ENCODE measurements at regions not wholly inside any gene's neighbourhood (a gene's known extent, or its start where the extent isn't known, plus 50 kb on each side); places are given as distances from the start of the nearest gene placed in this dataset.
"Not testable (repeated sequence)": the region's sequence is repeated elsewhere in the genome, so short reads cannot be mapped to it uniquely, and the experiment has no call there.

- no peaks in the 10 kb centered on the region for H3K36me3 ChIP-seq (replicated peaks; ENCODE audit: low read depth, low read length)
- H3K9ac ChIP-seq (ENCODE audit: low read length), result no peak overlapping the region
- no peaks in the 10 kb centered on the region for H4K20me1 ChIP-seq (ENCODE audit: insufficient read depth, low read length)
- no peaks in the 10 kb centered on the region for H3K79me2 ChIP-seq (ENCODE audit: low read length)
- peaks cover 8% of the 10 kb centered on the region for H3K4me1 ChIP-seq (ENCODE audit: low read length)
- H3K27ac ChIP-seq (ENCODE audit: low read length), result no peak overlapping the region
- no peak overlapping the region for H2AFZ ChIP-seq (ENCODE audit: low read depth, low read length)
- no peaks in the 10 kb centered on the region for H3K27me3 ChIP-seq (ENCODE audit: low read depth, low read length)
- no peak overlapping the region for H3K4me2 ChIP-seq (ENCODE audit: low read length)
- H3K9me3 ChIP-seq (ENCODE audit: insufficient read depth, low read length), result no peaks in the 10 kb centered on the region
- TF ChIP-seq EZH2phosphoT487 (IDR thresholded peaks at IDR 0.05; ENCODE audit: low read depth), result no peak
- no peak for TF ChIP-seq CTCF (IDR thresholded peaks at IDR 0.05; ENCODE audit: low read depth, low read length)
- H3K4me3 ChIP-seq (ENCODE audit: low read length), result no peak overlapping the region
Measured at GRCh38 chr1:168468042-168468809, 75.6 kb downstream of the XCL2 start.

- TF ChIP-seq EZH2phosphoT487 (IDR thresholded peaks at IDR 0.05; ENCODE audit: low read depth) (no peak), CTCF (IDR thresholded peaks at IDR 0.05; ENCODE audit: low read depth, low read length) (no peak)
- Histone ChIP-seq H2AFZ (ENCODE audit: low read depth, low read length) (no peak overlapping the region), H3K4me1 (ENCODE audit: low read length) (peaks cover 8% of the 10 kb centered on the region), H3K4me3 (ENCODE audit: low read length) (no peak overlapping the region), H3K4me2 (ENCODE audit: low read length) (no peak overlapping the region), H3K27ac (ENCODE audit: low read length) (no peak overlapping the region), H3K9ac (ENCODE audit: low read length) (no peak overlapping the region), H3K79me2 (ENCODE audit: low read length) (no peaks in the 10 kb centered on the region), H4K20me1 (ENCODE audit: insufficient read depth, low read length) (no peaks in the 10 kb centered on the region), H3K27me3 (ENCODE audit: low read depth, low read length) (no peaks in the 10 kb centered on the region), H3K9me3 (ENCODE audit: insufficient read depth, low read length) (no peaks in the 10 kb centered on the region), H3K36me3 (replicated peaks; ENCODE audit: low read depth, low read length) (no peaks in the 10 kb centered on the region)
Measured at GRCh38 chr1:168467452-168467851, 76.3 kb downstream of the XCL2 start.

GRCh38 chr1:168466714-168467131 is 77.1 kb downstream of the XCL2 start:
- Histone ChIP-seq H3K4me1 (ENCODE audit: low read length) (peaks cover 8% of the 10 kb centered on the region), H3K36me3 (replicated peaks; ENCODE audit: low read depth, low read length) (no peaks in the 10 kb centered on the region), H3K4me2 (ENCODE audit: low read length) (no peak overlapping the region), H2AFZ (ENCODE audit: low read depth, low read length) (no peak overlapping the region), H3K4me3 (ENCODE audit: low read length) (no peak overlapping the region), H3K79me2 (ENCODE audit: low read length) (no peaks in the 10 kb centered on the region), H4K20me1 (ENCODE audit: insufficient read depth, low read length) (no peaks in the 10 kb centered on the region), H3K27ac (ENCODE audit: low read length) (no peak overlapping the region), H3K27me3 (ENCODE audit: low read depth, low read length) (no peaks in the 10 kb centered on the region), H3K9ac (ENCODE audit: low read length) (no peak overlapping the region), H3K9me3 (ENCODE audit: insufficient read depth, low read length) (no peaks in the 10 kb centered on the region)
- TF ChIP-seq CTCF (IDR thresholded peaks at IDR 0.05; ENCODE audit: low read depth, low read length), result no peak
- no peak for TF ChIP-seq EZH2phosphoT487 (IDR thresholded peaks at IDR 0.05; ENCODE audit: low read depth)

GRCh38 chr1:168466092-168466713 is 77.6 kb downstream of the XCL2 start:
- H3K79me2 ChIP-seq (ENCODE audit: low read length), result no peaks in the 10 kb centered on the region
- H3K9ac ChIP-seq (ENCODE audit: low read length), result no peak overlapping the region
- no peaks in the 10 kb centered on the region for H3K9me3 ChIP-seq (ENCODE audit: insufficient read depth, low read length)
- no peak overlapping the region for H2AFZ ChIP-seq (ENCODE audit: low read depth, low read length)
- no peak overlapping the region for H3K4me3 ChIP-seq (ENCODE audit: low read length)
- H3K4me2 ChIP-seq (ENCODE audit: low read length), result no peak overlapping the region
- H3K4me1 ChIP-seq (ENCODE audit: low read length), result peaks cover 8% of the 10 kb centered on the region
- no peak overlapping the region for H3K27ac ChIP-seq (ENCODE audit: low read length)
- no peaks in the 10 kb centered on the region for H3K27me3 ChIP-seq (ENCODE audit: low read depth, low read length)
- no peaks in the 10 kb centered on the region for H4K20me1 ChIP-seq (ENCODE audit: insufficient read depth, low read length)
- TF ChIP-seq CTCF (IDR thresholded peaks at IDR 0.05; ENCODE audit: low read depth, low read length) (no peak), EZH2phosphoT487 (IDR thresholded peaks at IDR 0.05; ENCODE audit: low read depth) (no peak)
- no peaks in the 10 kb centered on the region for H3K36me3 ChIP-seq (replicated peaks; ENCODE audit: low read depth, low read length)

- H3K27ac ChIP-seq (ENCODE audit: low read length); H3K4me2 ChIP-seq (ENCODE audit: low read length); H2AFZ ChIP-seq (ENCODE audit: low read depth, low read length); H3K4me3 ChIP-seq (ENCODE audit: low read length); H3K9me3 ChIP-seq (ENCODE audit: insufficient read depth, low read length); H3K79me2 ChIP-seq (ENCODE audit: low read length); H4K20me1 ChIP-seq (ENCODE audit: insufficient read depth, low read length); H3K36me3 ChIP-seq (replicated peaks; ENCODE audit: low read depth, low read length); H3K4me1 ChIP-seq (ENCODE audit: low read length); H3K9ac ChIP-seq (ENCODE audit: low read length); H3K27me3 ChIP-seq (ENCODE audit: low read depth, low read length): not testable (repeated sequence)
Measured at GRCh38 chr1:168461108-168461507, 82.7 kb downstream of the XCL2 start.

GRCh38 chr1:168457296-168457695 is 86.5 kb downstream of the XCL2 start:
- not testable (repeated sequence) for H3K79me2 ChIP-seq (ENCODE audit: low read length); H2AFZ ChIP-seq (ENCODE audit: low read depth, low read length); H4K20me1 ChIP-seq (ENCODE audit: insufficient read depth, low read length); H3K36me3 ChIP-seq (replicated peaks; ENCODE audit: low read depth, low read length); H3K9ac ChIP-seq (ENCODE audit: low read length); H3K9me3 ChIP-seq (ENCODE audit: insufficient read depth, low read length); H3K27me3 ChIP-seq (ENCODE audit: low read depth, low read length); H3K4me1 ChIP-seq (ENCODE audit: low read length); H3K27ac ChIP-seq (ENCODE audit: low read length); H3K4me2 ChIP-seq (ENCODE audit: low read length); H3K4me3 ChIP-seq (ENCODE audit: low read length)
